ENCODE measurements at regions not wholly inside any gene's neighbourhood (a gene's known extent, or its start where the extent isn't known, plus 50 kb on each side); places are given as distances from the start of the nearest gene placed in this dataset.

GRCh38 chr4:126895988-126896570 lies 736.7 kb upstream of the INTU start:
- TF ChIP-seq CTCF (IDR thresholded peaks at IDR 0.05) (no peak), ZFX (IDR thresholded peaks at IDR 0.05; ENCODE audit: borderline replicate concordance) (no peak)

Measured in 22Rv1 (cell line).